H9 (cell line): ENCODE measurements at regions not wholly inside any gene's neighbourhood (a gene's known extent, or its start where the extent isn't known, plus 50 kb on each side); places are given as distances from the start of the nearest gene placed in this dataset.

ENCODE experiments used
- DNase-seq: peaks from one replicate; pipeline ENCODE4 v3.0.0-alpha.2; 2017
- H2AFZ ChIP-seq: one replicate; pipeline ENCODE4 v1.6.1; 2013; ENCODE audit warnings: mild to moderate bottlenecking, low read length, control low read depth, moderate library complexity
- H2AK5ac ChIP-seq: 2 replicates; pipeline ENCODE4 v1.6.1; 2013; ENCODE audit warnings: low read length, control low read depth, mixed read lengths; ENCODE audit not compliant: insufficient read length
- H2BK120ac ChIP-seq: one replicate; pipeline ENCODE4 v1.6.1; 2013; ENCODE audit warnings: low read depth, mild to moderate bottlenecking, low read length, control low read depth, inconsistent platforms; ENCODE audit not compliant: poor library complexity, severe bottlenecking
- H2BK12ac ChIP-seq: 2 replicates; pipeline ENCODE4 v1.6.1; 2013; ENCODE audit warnings: low read length, control low read depth, mixed read lengths, low read depth; ENCODE audit not compliant: insufficient read length
- H2BK15ac ChIP-seq: 2 replicates; pipeline ENCODE4 v1.6.1; 2013; ENCODE audit warnings: low read depth, low read length, control low read depth
- H2BK20ac ChIP-seq: one replicate; pipeline ENCODE4 v1.6.1; 2013; ENCODE audit warnings: low read depth, mild to moderate bottlenecking, low read length, control low read depth, inconsistent platforms; ENCODE audit not compliant: poor library complexity, severe bottlenecking
- H2BK5ac ChIP-seq: 2 replicates; pipeline ENCODE4 v1.6.1; 2013; ENCODE audit warnings: low read length, control low read depth, mixed read lengths; ENCODE audit not compliant: insufficient read length
- H3K14ac ChIP-seq: 2 replicates; pipeline ENCODE4 v1.6.1; 2013; ENCODE audit warnings: low read length, control low read depth; ENCODE audit not compliant: insufficient read depth
- H3K18ac ChIP-seq: 2 replicates; pipeline ENCODE4 v1.6.1; 2013; ENCODE audit warnings: low read depth, mild to moderate bottlenecking, mixed read lengths, low read length, control low read depth; ENCODE audit not compliant: insufficient read length
- H3K23ac ChIP-seq: 2 replicates; pipeline ENCODE4 v1.6.1; 2013; ENCODE audit warnings: low read length, control low read depth, mixed read lengths, low read depth; ENCODE audit not compliant: insufficient read length
- H3K23me2 ChIP-seq: 2 replicates; pipeline ENCODE4 v1.6.1; 2013; ENCODE audit warnings: low read depth, mild to moderate bottlenecking, mixed read lengths, low read length, control low read depth; ENCODE audit not compliant: insufficient read length, poor library complexity, severe bottlenecking
- H3K27ac ChIP-seq: 2 replicates; pipeline ENCODE4 v1.5.1; 2013; ENCODE audit warnings: low read length, control low read depth, mixed read lengths, low read depth; ENCODE audit not compliant: insufficient read length
- H3K27me3 ChIP-seq: 2 replicates; pipeline ENCODE4 v1.6.1; 2013; ENCODE audit warnings: low read length, control low read depth, inconsistent platforms; ENCODE audit not compliant: insufficient read depth
- H3K4ac ChIP-seq: 2 replicates; pipeline ENCODE4 v1.6.1; 2013; ENCODE audit warnings: low read depth, mild to moderate bottlenecking, control low read depth, inconsistent platforms, low read length, moderate library complexity
- H3K4me1 ChIP-seq: 2 replicates; pipeline ENCODE4 v1.6.1; 2013; ENCODE audit warnings: low read length, control low read depth, inconsistent platforms; ENCODE audit not compliant: insufficient read depth
- H3K4me2 ChIP-seq: 2 replicates; pipeline ENCODE4 v1.6.1; 2013; ENCODE audit warnings: low read length, control low read depth, mixed read lengths; ENCODE audit not compliant: insufficient read length, insufficient read depth
- H3K56ac ChIP-seq: 2 replicates; pipeline ENCODE4 v1.6.1; 2013; ENCODE audit warnings: low read depth, mild to moderate bottlenecking, mixed read lengths, low read length, control low read depth; ENCODE audit not compliant: insufficient read length
- H3K79me1 ChIP-seq: 2 replicates; pipeline ENCODE4 v1.6.1; 2013; ENCODE audit warnings: low read depth, mild to moderate bottlenecking, moderate library complexity, low read length, control low read depth, inconsistent platforms; ENCODE audit not compliant: insufficient read depth, poor library complexity, severe bottlenecking
- H3K79me2 ChIP-seq: 2 replicates; pipeline ENCODE4 v1.6.1; 2013; ENCODE audit warnings: low read length, control low read depth, inconsistent platforms; ENCODE audit not compliant: insufficient read depth
- H3K9ac ChIP-seq: 2 replicates; pipeline ENCODE4 v1.6.1; 2013; ENCODE audit warnings: low read length, control low read depth, mixed read lengths; ENCODE audit not compliant: insufficient read length; ENCODE audit errors: extremely low read depth
- H3K9me3 ChIP-seq: one replicate; pipeline ENCODE4 v1.6.1; 2013; ENCODE audit warnings: low read depth, low read length, inconsistent platforms; ENCODE audit not compliant: control insufficient read depth
- H3T11ph ChIP-seq: one replicate; pipeline ENCODE4 v1.6.1; 2013; ENCODE audit warnings: mild to moderate bottlenecking, low read length, control low read depth, inconsistent platforms
- H4K20me1 ChIP-seq: one replicate; pipeline ENCODE4 v1.6.1; 2013; ENCODE audit not compliant: control insufficient read depth, insufficient read length, insufficient read depth
- H4K5ac ChIP-seq: 2 replicates; pipeline ENCODE4 v1.6.1; 2013; ENCODE audit warnings: low read depth, mild to moderate bottlenecking, mixed read lengths, low read length, control low read depth; ENCODE audit not compliant: insufficient read length
- H4K8ac ChIP-seq: replicated peaks from 2 replicates; pipeline ENCODE4 v1.6.1; 2013; ENCODE audit warnings: low read length, control low read depth, mixed read lengths, low read depth; ENCODE audit not compliant: insufficient read length
- H4K91ac ChIP-seq: 2 replicates; pipeline ENCODE4 v1.6.1; 2013; ENCODE audit warnings: low read depth, mild to moderate bottlenecking, moderate library complexity, mixed read lengths, low read length, control low read depth; ENCODE audit not compliant: insufficient read length
- H3K27ac Mint-ChIP-seq, 3 experiments: 2 replicates in 2 of 3; 3 replicates in 1 of 3; pipeline ENCODE4 v1.8.0; 2020 to 2021; ENCODE audit warnings: mixed read lengths in 3 of 3, mild to moderate bottlenecking in 1 of 3, moderate library complexity in 1 of 3
- H3K27me3 Mint-ChIP-seq: 2 replicates; pipeline ENCODE4 v1.8.0; 2021; ENCODE audit warnings: low read depth, mild to moderate bottlenecking, moderate library complexity, mixed read lengths
- H3K36me3 Mint-ChIP-seq, 3 experiments: 2 replicates in 2 of 3; 3 replicates in 1 of 3; pipeline ENCODE4 v1.8.0; 2020 to 2021; ENCODE audit warnings: low read depth in 3 of 3, mixed read lengths in 3 of 3; ENCODE audit not compliant: insufficient read depth in 1 of 3
- H3K4me1 Mint-ChIP-seq, 2 experiments: 2 replicates each; pipeline ENCODE4 v1.8.0; 2020; ENCODE audit warnings: mixed read lengths in 2 of 2
- H3K4me3 Mint-ChIP-seq, 2 experiments: 2 replicates in 1 of 2; 3 replicates in 1 of 2; pipeline ENCODE4 v1.8.0; 2020 to 2021; ENCODE audit warnings: mild to moderate bottlenecking in 2 of 2, mixed read lengths in 2 of 2, moderate library complexity in 1 of 2
- H3K9me3 Mint-ChIP-seq, 2 experiments: 2 replicates in 1 of 2; 3 replicates in 1 of 2; pipeline ENCODE4 v1.8.0; 2020; ENCODE audit warnings: mild to moderate bottlenecking in 2 of 2, mixed read lengths in 2 of 2, moderate library complexity in 1 of 2
- WGBS: extraction: QIAGEN DNeasy Blood & Tissue Kit; methylation state at CpG from one replicate; pipeline ENCODE4 v1.1.7; 2013; ENCODE audit warnings: missing lambda C conversion rate, low lambda C conversion rate, mixed read lengths; ENCODE audit not compliant: insufficient read length; ENCODE audit errors: extremely low coverage; 5-methylcytosine and 5-hydroxymethylcytosine counted together
- TF ChIP-seq, protein P1 (sequence below): fragments of 200-600 bp; sonication (generic); conservative IDR thresholded peaks from 3 replicates; pipeline ENCODE4 v1.8.0; 2021; ENCODE audit warnings: antibody characterized with exemption, mild to moderate bottlenecking

DNA sequence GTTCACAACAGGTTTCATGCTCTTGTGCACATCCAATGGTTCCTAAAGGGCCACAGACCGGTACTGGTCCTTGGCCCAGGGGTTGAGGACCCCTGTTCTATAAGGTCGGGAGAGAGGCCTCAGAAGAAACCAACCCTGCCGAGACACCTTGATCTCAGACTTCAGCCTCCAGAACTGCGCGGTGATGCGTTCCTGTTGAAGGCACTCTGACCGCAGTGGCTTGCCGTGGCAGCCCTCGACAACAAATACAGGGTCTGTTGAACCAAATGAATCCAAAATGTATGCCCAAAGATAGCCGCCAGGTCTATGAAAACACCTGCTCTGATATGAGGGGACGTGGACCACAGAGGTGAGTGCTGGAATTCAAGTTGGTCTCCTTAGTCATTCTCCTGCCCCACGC lies 389.8 kb downstream of the SEC14L1 start:
- DNase-seq, result no peak
- Histone ChIP-seq H3K79me2 (no peaks in the 10 kb centered on the region), H3K23me2 (peaks cover 5% of the 10 kb centered on the region), H4K5ac (no peak overlapping the region), H3K27me3 (peaks cover 1% of the 10 kb centered on the region; the same call in 1 of the 2 replicates), H3K9me3 (no peaks in the 10 kb centered on the region), H3K4ac (no peak overlapping the region), H2AK5ac (no peak overlapping the region), H3K23ac (no peak overlapping the region), H3K4me2 (no peak overlapping the region), H3K27ac (no peak overlapping the region), H4K91ac (no peak overlapping the region), H3K79me1 (no peaks in the 10 kb centered on the region), H3K4me1 (no peaks in the 10 kb centered on the region; the same call in 1 of the 2 replicates), H2AFZ (no peak overlapping the region), H3K18ac (no peak overlapping the region), H4K20me1 (no peaks in the 10 kb centered on the region), H2BK5ac (no peak overlapping the region), H4K8ac (no peak overlapping the region), H2BK20ac (no peak overlapping the region), H2BK12ac (no peak overlapping the region), H3T11ph (no peak overlapping the region), H3K9ac (no peak overlapping the region), H3K56ac (no peak overlapping the region), H2BK15ac (no peak overlapping the region), H2BK120ac (no peak overlapping the region), H3K14ac (no peak overlapping the region)
- TF ChIP-seq, protein P1, sequence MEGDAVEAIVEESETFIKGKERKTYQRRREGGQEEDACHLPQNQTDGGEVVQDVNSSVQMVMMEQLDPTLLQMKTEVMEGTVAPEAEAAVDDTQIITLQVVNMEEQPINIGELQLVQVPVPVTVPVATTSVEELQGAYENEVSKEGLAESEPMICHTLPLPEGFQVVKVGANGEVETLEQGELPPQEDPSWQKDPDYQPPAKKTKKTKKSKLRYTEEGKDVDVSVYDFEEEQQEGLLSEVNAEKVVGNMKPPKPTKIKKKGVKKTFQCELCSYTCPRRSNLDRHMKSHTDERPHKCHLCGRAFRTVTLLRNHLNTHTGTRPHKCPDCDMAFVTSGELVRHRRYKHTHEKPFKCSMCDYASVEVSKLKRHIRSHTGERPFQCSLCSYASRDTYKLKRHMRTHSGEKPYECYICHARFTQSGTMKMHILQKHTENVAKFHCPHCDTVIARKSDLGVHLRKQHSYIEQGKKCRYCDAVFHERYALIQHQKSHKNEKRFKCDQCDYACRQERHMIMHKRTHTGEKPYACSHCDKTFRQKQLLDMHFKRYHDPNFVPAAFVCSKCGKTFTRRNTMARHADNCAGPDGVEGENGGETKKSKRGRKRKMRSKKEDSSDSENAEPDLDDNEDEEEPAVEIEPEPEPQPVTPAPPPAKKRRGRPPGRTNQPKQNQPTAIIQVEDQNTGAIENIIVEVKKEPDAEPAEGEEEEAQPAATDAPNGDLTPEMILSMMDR, result no peak
- Mint-ChIP-seq H3K36me3 (peaks cover 7 to 26% (median 12%) of the 10 kb centered on the region in 3 experiments), H3K9me3 (peaks cover 30 to 33% of the 10 kb centered on the region in 2 experiments), H3K27ac (no peak overlapping the region), H3K27me3 (peaks cover 62% of the 10 kb centered on the region), H3K4me1 (peaks cover 0 to 8% of the 10 kb centered on the region in 2 experiments; a peak in 2 of 4 replicates), H3K4me3 (no peak overlapping the region)
- no CpG with 5 or more reads among the region's 12 CpGs for WGBS
